GM18505 (cell line): ENCODE measurements at regions not wholly inside any gene's neighbourhood (a gene's known extent, or its start where the extent isn't known, plus 50 kb on each side); places are given as distances from the start of the nearest gene placed in this dataset.
"Not testable (repeated sequence)": the region's sequence is repeated elsewhere in the genome, so short reads cannot be mapped to it uniquely, and the experiment has no call there.

ENCODE experiments used
- ATAC-seq: cut with Tn5 transposase; IDR thresholded peaks from one replicate; pipeline ENCODE4 v1.9.1; 2021; ENCODE audit not compliant: unreplicated experiment
- POLR2A ChIP-seq: IDR thresholded peaks from 4 replicates; pipeline ENCODE4 v1.6.1; 2011; ENCODE audit warnings: borderline replicate concordance; ENCODE audit not compliant: insufficient read depth, insufficient read length; ENCODE audit errors: extremely low read depth

DNA sequence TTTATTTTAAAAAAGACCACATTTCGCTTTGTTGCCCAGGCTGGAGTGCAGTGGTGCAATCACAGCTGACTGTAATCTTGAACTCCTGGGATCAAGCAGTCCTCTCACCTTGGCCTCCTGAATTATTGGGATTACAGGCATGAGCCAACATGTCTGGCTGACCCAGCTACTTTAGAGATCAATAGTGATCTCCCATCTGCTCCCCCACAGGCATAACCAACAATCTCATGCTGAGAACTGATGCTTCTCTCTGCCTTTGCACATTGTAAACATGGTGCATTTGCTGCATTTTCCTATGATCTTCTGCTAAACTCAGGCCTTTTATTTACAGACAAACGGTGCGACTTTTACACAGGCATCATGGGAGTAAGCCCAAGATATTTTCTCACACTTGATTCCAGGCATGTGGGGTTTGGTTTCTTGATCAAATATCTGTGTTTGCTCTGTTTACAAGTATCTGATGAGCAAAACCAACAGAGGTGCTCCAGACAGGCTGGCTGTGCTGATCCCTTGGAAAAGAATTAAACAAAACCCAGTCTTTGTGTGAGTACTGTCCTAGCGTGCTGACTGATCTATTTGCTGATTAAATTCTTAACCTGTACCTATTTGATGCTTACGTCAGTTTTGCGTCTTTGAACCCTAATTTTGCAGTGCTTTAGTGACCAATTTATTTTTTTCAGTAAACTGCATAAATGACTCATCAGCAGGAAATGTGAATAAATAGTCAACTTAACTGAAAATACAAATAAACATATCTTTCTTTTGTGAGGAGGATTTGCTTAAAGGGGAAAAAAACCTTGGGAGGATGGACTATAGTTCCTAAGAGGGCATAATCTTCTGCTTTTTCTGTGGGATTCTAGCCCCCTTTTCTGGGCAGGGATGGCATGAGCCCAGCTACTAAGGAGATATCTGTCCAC is 191.7 kb upstream of the NR3C1 start:
- ATAC-seq: no peak
- TF ChIP-seq POLR2A: no peak

DNA sequence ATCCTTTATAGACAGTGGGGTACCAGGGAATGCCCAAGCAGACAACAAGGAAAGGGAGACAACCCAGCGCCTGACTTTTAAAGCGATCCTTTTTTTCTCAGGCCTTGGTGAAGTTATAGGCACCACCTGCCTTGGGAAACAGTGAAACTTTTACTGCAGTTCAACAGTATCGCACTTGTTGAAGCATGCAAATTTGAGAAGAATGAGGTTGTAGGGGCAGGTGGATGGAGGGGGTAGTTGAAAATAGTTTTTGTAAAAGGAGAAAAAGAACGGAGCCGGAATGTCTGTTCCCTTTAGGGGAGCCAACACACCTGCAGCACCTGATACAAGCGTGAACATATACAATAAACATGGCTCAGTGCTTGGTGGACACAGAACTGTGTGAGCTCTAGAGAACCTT is 190.2 kb upstream of the NR3C1 start:
- no peak for TF ChIP-seq POLR2A
- ATAC-seq: no peak

DNA sequence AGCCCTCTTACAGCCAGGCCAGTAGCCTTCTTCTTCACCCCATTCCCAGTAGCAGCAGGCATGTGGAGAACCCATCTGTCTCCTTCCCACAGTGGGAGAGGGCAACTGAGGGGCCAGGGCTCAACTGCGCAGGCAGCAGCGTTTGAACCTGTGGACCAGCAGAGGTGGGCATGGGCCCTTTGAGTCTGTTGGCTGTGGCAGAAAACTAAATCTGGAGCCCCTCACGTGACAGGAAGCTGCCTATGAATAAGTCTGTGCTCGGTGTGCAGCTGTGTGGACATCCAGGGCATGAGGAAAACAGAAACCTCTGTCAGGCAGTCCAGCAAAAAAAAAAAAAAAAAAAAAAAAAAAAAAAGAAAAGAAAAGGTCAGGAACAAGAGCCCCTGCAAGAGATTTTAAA is 189.2 kb upstream of the NR3C1 start:
- TF ChIP-seq POLR2A: peak; percentile 14
- ATAC-seq: peak; percentile 76

DNA sequence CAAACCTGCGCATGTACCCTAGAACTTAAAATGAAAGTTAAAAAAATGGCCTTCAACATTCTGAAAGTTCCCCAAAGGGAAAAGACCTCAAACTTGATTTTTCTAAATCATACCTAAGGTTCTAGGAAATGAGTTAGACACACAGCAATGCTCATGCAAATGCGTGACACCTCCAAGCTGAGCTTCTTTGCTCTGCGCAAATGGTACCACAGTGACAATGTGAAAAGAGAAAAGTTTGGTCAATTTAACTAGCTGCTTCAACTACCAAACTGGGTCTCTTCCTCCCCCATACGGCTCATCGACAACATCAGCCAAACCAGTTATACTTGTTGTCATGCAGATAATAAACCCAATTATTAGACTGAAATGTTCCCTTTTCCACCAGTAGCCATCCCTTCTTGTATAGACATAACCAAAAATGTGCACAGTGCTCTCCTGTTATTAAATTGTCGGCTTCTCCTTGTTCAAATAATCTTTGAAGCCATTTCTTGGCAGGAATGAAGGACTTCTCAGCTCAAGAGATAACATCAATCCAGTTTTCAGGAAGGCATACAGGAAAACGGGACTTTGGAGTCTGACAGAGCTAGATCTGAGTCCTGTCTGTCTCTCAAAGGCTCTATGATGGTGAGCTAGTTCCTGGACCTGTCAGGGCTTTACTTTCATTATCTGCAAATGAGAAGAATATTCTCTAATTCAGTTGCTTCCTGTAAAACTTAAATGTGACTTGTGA is 185.6 kb upstream of the NR3C1 start:
- no peak for ATAC-seq
- TF ChIP-seq POLR2A: no peak

DNA sequence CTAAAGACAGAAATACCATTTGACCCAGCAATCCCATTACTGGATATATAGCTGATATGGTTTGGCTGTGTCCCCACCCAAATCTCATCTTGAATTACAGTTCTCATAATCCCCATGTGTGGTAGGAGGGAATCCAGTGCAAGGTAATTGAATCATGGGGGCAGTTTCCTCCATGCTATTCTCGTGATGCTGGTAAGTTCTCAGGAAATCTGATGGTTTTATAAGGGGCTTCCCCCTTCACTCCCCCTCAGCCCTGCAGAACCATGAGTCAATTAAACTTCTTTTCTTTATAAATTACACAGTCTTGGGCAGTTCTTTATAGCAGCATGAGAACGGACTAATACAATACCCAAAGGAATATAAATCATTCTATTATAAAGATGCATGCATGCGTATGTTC is 184.6 kb upstream of the NR3C1 start:
- not testable (repeated sequence) for ATAC-seq

DNA sequence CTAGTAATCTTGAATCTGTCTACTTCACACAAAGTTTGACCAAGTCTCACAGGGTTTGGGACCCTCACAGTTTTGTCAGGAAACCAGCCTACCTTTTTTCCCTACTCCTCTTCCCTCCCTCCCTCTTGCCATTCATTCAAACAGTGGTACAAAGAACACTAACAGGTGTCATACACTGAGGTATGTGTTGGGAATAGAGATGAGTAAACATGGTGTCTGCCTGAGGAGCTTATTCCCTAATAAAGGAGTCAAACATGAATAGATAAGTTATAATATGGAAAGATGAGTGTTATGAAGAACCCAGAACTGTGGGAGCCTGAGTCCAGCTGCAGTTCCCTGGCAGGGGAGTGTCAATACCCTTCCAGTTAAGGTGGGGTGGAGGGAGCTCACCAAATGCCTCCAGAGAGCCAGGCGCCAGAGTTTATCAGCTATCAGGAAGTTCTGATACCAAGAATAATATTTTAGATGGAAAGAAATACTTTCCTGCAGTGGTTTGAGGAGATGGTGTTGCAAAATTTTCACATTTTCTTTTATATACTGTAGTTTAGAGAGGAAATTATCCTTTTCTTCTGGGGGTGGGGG is 183.4 kb upstream of the NR3C1 start:
- ATAC-seq: no peak
- TF ChIP-seq POLR2A: no peak

DNA sequence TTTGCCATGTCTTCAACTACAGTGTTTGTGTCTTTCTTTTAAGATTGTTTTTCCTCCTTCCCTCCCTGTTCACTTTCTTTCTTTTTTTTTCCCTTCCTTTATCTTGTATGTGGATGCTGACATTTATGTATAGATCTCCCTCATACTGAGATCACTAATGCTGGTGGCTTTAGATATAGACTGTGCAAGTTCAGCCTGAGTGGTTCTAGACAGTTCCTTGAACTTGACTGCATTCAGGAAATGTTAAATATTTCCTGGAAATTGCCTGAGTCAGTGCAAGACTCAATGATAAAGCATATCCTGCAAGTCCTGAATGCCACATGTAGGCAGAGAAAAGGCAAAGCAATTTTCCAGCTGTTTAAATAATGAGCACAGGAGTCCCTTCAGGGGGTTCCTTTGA is 182.5 kb upstream of the NR3C1 start:
- no peak for TF ChIP-seq POLR2A
- ATAC-seq: no peak

DNA sequence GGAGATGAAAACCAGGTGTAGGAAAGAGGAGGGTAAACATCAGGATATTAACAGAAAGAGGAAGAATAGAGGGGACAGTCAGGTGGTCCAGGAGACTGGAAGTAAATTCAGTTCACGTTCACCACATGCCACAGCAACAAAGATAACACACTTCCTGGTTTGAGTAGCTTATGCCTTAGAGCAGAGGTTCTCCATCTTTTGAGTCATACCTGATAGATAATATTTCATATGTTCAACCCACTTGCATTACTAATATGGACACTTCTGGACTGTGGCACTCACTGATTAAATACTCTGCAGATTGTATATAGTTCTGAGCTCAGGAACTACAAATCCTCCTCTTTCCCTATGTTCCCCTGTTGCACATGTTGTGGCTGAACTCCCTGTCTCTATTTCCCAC is 179.9 kb upstream of the NR3C1 start:
- TF ChIP-seq POLR2A: no peak
- ATAC-seq: no peak

DNA sequence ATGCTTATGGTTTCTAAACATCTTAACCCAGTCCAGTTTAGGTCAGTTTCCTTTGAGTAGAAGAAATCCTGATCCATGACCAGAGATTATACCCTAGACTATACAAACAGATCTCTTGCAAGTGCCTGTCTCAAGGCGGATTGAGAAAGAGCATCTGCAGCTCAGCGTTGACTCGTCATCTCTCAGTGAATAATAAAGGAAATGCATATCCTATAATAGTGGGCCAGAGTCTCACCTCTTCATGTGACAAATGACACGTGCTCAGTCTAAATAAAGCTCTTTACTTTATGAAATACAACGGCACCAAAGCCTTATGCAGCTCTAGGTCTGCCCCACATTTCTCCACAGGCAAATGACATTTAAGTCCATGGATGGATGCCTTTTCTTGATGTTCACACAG is 179.4 kb upstream of the NR3C1 start:
- ATAC-seq: no peak
- no peak for TF ChIP-seq POLR2A

DNA sequence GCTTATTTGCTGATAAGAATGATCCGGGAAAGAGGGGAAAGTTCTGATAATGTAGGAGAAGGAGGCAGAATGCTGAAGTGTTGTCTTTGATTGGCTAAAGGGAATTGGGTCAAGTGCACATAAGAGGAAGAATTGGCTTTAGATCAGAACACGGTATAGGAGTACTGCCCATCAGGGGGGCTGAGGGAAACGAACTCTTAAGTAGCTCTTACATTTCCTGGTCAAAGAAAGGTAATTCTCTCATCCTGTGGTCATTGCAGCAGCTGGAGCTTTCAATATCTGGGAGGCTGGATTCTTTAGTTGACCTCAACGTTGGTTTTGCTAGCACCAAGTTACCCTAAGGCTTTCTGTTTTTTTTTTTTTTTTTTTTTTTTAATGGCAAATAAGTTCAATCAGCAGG is 178.7 kb upstream of the NR3C1 start:
- no peak for ATAC-seq
- no peak for TF ChIP-seq POLR2A

DNA sequence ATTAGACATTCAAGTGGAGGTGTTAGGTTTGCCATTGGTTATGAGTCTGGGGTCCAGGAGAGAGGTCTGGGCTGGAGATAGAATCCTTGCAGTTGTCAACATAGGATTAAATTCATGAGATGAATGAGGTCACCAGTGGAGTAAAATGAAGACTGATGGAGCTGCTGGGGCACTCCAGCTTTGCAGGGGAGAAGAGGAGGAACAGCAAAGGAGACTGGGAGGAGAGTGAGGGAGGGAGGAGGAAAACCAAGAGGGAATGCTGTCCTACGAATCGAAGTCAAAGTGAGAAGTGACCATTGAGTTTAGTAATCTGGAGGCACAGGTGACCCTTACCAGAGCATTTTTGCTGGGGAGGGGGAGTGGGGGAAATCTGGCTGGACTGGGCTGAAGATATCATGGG is 178.2 kb upstream of the NR3C1 start:
- no peak for TF ChIP-seq POLR2A
- no peak for ATAC-seq

DNA sequence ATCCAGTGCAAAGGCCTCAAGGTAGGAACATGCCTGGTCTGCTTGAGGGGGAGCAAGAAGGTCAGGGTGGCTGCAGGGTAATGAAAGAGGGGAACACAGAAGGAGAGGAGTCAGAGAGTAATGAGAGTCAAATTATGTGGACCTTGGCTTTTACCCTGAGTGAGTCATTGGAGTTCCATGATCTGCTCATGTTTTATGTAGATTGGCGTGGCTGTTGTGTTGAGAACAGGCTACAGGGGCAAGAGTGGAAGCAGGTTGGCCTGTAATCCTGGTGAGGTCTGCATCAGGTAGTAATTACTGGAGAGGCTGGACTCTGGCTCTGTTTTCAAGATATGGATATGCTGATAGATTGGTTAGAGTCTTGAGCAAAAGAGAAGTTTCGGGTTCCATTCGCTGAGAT is 177.7 kb upstream of the NR3C1 start:
- ATAC-seq: no peak

DNA sequence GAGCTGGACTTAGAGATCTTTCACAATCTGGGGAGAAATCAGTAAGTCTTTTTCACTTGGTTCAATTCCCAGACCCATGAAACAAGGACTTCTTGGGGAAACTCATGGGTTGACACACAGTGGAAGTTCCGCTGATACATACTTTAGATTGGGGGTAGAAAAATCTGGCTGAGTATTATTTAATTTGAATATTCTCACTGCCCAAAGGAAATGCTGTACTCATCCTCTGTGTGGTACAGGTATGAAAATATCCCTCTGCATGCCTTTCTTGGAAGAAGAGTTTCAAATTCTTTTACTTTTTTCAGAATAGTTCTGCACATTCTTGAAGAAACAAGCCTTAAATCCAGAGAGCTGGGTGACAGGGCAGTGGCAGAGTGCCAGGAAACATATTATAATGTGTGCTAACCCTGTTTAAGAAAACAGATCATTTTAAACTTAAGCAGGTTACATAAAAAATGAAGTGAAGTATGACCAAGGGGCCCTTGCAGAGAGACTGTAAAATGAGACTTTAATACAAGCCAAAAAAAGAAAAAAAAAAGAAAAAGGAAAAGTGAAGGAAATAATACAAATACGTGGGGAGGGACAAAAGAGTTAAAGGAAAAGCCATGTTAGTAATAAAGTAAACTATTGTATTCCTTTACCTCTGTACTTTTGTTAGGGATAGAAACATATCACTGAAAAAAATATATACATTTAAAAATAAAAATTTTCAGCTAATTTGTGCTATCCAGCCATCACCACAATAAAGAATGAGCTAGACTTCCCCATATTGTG is 173.4 kb upstream of the NR3C1 start:
- ATAC-seq: no peak
- TF ChIP-seq POLR2A: no peak

More for the DNA sequence above, 177.7 kb upstream of the NR3C1 start:
- no peak for TF ChIP-seq POLR2A
